ENCODE measurements at regions not wholly inside any gene's neighbourhood (a gene's known extent, or its start where the extent isn't known, plus 50 kb on each side); places are given as distances from the start of the nearest gene placed in this dataset.

- intact Hi-C loops (cut with micrococcal nuclease): no loop called here
- Histone ChIP-seq H3K9me3 (ENCODE audit: low read length) (no peaks in the 10 kb centered on the region), H3K4me1 (ENCODE audit: insufficient read depth, low read length) (no peaks in the 10 kb centered on the region), H3K4me3 (ENCODE audit: low read length) (no peak overlapping the region), H3K27me3 (ENCODE audit: low read length) (no peaks in the 10 kb centered on the region), H3K9me2 (replicated peaks; ENCODE audit: low read length) (no peaks in the 10 kb centered on the region), H3K4me2 (ENCODE audit: low read length) (no peak overlapping the region), H2AFZ (ENCODE audit: low read length) (no peak overlapping the region), H3K9ac (ENCODE audit: low read length) (no peak overlapping the region), H3K36me3 (ENCODE audit: low read depth, low read length) (no peaks in the 10 kb centered on the region), H4K20me1 (ENCODE audit: low read length) (no peaks in the 10 kb centered on the region), H3K27ac (ENCODE audit: low read length) (no peak overlapping the region), H3K79me2 (ENCODE audit: low read length) (no peaks in the 10 kb centered on the region), H3F3A (ENCODE audit: low read length, unreplicated experiment) (no peaks in the 10 kb centered on the region)
- ATAC-seq (peak; percentile 94), DNase-seq (peak; percentile 31)
- ChIA-PET CTCF (no interaction called here), POLR2A (ENCODE audit: unreplicated experiment) (no interaction called here)
- BruUV-seq (replicated peaks): no TSS peak
- TF ChIP-seq EZH2phosphoT487 (IDR thresholded peaks at IDR 0.05; ENCODE audit: borderline replicate concordance, low read length): no peak
- TF ChIP-seq CTCF (conservative IDR thresholded peaks at IDR 0.05; ENCODE audit: low read depth, low read length): no peak
- no peak for TF ChIP-seq EZH2 (IDR thresholded peaks at IDR 0.05; ENCODE audit: low read length, unreplicated experiment)
Measured at GRCh38 chr13:89239361-89240127, 1568.4 kb downstream of the SLITRK5 start.

GRCh38 chr13:89255844-89256406, 1584.8 kb downstream of the SLITRK5 start:
- POLR2A ChIA-PET (ENCODE audit: unreplicated experiment): no interaction called here
- ATAC-seq: no peak
- H3K9me2 ChIP-seq (replicated peaks; ENCODE audit: low read length): no peaks in the 10 kb centered on the region
- no peaks in the 10 kb centered on the region for H3K9me3 ChIP-seq (ENCODE audit: low read length)
- no peak overlapping the region for H2AFZ ChIP-seq (ENCODE audit: low read length)
- no peaks in the 10 kb centered on the region for H3F3A ChIP-seq (ENCODE audit: low read length, unreplicated experiment)
- no peaks in the 10 kb centered on the region for H4K20me1 ChIP-seq (ENCODE audit: low read length)
- no peak overlapping the region for H3K27ac ChIP-seq (ENCODE audit: low read length)
- no peak overlapping the region for H3K9ac ChIP-seq (ENCODE audit: low read length)
- no peak overlapping the region for H3K4me3 ChIP-seq (ENCODE audit: low read length)
- intact Hi-C loops (cut with micrococcal nuclease): no loop called here
- no TSS peak for BruUV-seq (replicated peaks)
- H3K4me1 ChIP-seq (ENCODE audit: insufficient read depth, low read length): no peaks in the 10 kb centered on the region
- CTCF ChIA-PET: no interaction called here
- H3K27me3 ChIP-seq (ENCODE audit: low read length): no peaks in the 10 kb centered on the region
- TF ChIP-seq EZH2 (IDR thresholded peaks at IDR 0.05; ENCODE audit: low read length, unreplicated experiment) (no peak), CTCF (conservative IDR thresholded peaks at IDR 0.05; ENCODE audit: low read depth, low read length) (no peak), EZH2phosphoT487 (IDR thresholded peaks at IDR 0.05; ENCODE audit: borderline replicate concordance, low read length) (no peak)
- no peak for DNase-seq
- no peaks in the 10 kb centered on the region for H3K79me2 ChIP-seq (ENCODE audit: low read length)
- no peaks in the 10 kb centered on the region for H3K36me3 ChIP-seq (ENCODE audit: low read depth, low read length)
- H3K4me2 ChIP-seq (ENCODE audit: low read length): no peak overlapping the region

GRCh38 chr13:89267734-89268133, 1596.6 kb downstream of the SLITRK5 start:
- Histone ChIP-seq H3K36me3 (ENCODE audit: low read depth, low read length) (no peaks in the 10 kb centered on the region), H3K9me3 (ENCODE audit: low read length) (no peaks in the 10 kb centered on the region), H3K4me3 (ENCODE audit: low read length) (no peak overlapping the region), H3K9ac (ENCODE audit: low read length) (no peak overlapping the region), H4K20me1 (ENCODE audit: low read length) (no peaks in the 10 kb centered on the region), H3F3A (ENCODE audit: low read length, unreplicated experiment) (no peaks in the 10 kb centered on the region), H3K9me2 (replicated peaks; ENCODE audit: low read length) (no peaks in the 10 kb centered on the region), H3K4me1 (ENCODE audit: insufficient read depth, low read length) (peaks cover 9% of the 10 kb centered on the region; the same call in 1 of the 2 replicates), H3K27ac (ENCODE audit: low read length) (no peak overlapping the region), H3K4me2 (ENCODE audit: low read length) (peak overlapping the region; percentile 71), H3K27me3 (ENCODE audit: low read length) (no peaks in the 10 kb centered on the region), H3K79me2 (ENCODE audit: low read length) (no peaks in the 10 kb centered on the region), H2AFZ (ENCODE audit: low read length) (peak overlapping the region; percentile 73)
- POLR2A ChIA-PET (ENCODE audit: unreplicated experiment): no interaction called here
- TF ChIP-seq EZH2 (IDR thresholded peaks at IDR 0.05; ENCODE audit: low read length, unreplicated experiment) (no peak), EZH2phosphoT487 (IDR thresholded peaks at IDR 0.05; ENCODE audit: borderline replicate concordance, low read length) (no peak), CTCF (conservative IDR thresholded peaks at IDR 0.05; ENCODE audit: low read depth, low read length) (no peak)
- CTCF ChIA-PET: no interaction called here
- ATAC-seq: peak; percentile 98
- no TSS peak for BruUV-seq (replicated peaks)
- intact Hi-C loops (cut with micrococcal nuclease): no loop called here
- DNase-seq: peak; percentile 41
